ENCODE measurements at regions not wholly inside any gene's neighbourhood (a gene's known extent, or its start where the extent isn't known, plus 50 kb on each side); places are given as distances from the start of the nearest gene placed in this dataset.

GRCh38 chr16:9594047-9594446 lies 502.6 kb downstream of the HAPSTR1 start:
- 49 to 63% methylated on average over 2 of the region's 2 CpGs for WGBS, 2 donors

GRCh38 chr16:9594946-9595345 lies 503.5 kb downstream of the HAPSTR1 start:
- Histone ChIP-seq H3K4me1 (no peaks in the 10 kb centered on the region), H3K9me3 (no peaks in the 10 kb centered on the region), H3K27ac (no peak overlapping the region), H3K36me3 (no peaks in the 10 kb centered on the region), H3K27me3 (no peaks in the 10 kb centered on the region), H3K4me3 (no peak overlapping the region)
- DNase-seq: no peak
- 65 to 71% methylated on average over 2 of the region's 2 CpGs for WGBS, 2 donors
- intact Hi-C loops (cut with DNase I): no loop called here
- no peak for TF ChIP-seq POLR2A (IDR thresholded peaks at IDR 0.05)
- TF ChIP-seq CTCF (IDR thresholded peaks at IDR 0.05): no peak

More at GRCh38 chr16:9594047-9594446, 502.6 kb downstream of the HAPSTR1 start:
- no peaks in the 10 kb centered on the region for H3K4me1 ChIP-seq
- no peaks in the 10 kb centered on the region for H3K9me3 ChIP-seq
- H3K27me3 ChIP-seq: no peaks in the 10 kb centered on the region
- H3K27ac ChIP-seq: no peak overlapping the region
- H3K4me3 ChIP-seq: no peak overlapping the region
- no peak for DNase-seq
- H3K36me3 ChIP-seq: no peaks in the 10 kb centered on the region
- intact Hi-C loops (cut with DNase I): no loop called here
- TF ChIP-seq CTCF (IDR thresholded peaks at IDR 0.05): no peak
- no peak for TF ChIP-seq POLR2A (IDR thresholded peaks at IDR 0.05)

GRCh38 chr16:9595393-9595792 lies 503.9 kb downstream of the HAPSTR1 start:
- intact Hi-C loops (cut with DNase I): no loop called here
- no peaks in the 10 kb centered on the region for H3K9me3 ChIP-seq
- 39 to 48% methylated on average over 3 of the region's 3 CpGs for WGBS, 2 donors

GRCh38 chr16:9596788-9597187 lies 505.3 kb downstream of the HAPSTR1 start:
- Histone ChIP-seq H3K4me3 (no peak overlapping the region), H3K9me3 (no peaks in the 10 kb centered on the region), H3K27ac (no peak overlapping the region), H3K4me1 (no peaks in the 10 kb centered on the region), H3K27me3 (no peaks in the 10 kb centered on the region), H3K36me3 (no peaks in the 10 kb centered on the region)
- intact Hi-C loops (cut with DNase I): no loop called here
- no peak for DNase-seq
- TF ChIP-seq POLR2A (IDR thresholded peaks at IDR 0.05): no peak
- 73 to 89% methylated on average over 2 to 4 of the region's 4 CpGs for WGBS, 2 donors

More at GRCh38 chr16:9595393-9595792, 503.9 kb downstream of the HAPSTR1 start:
- TF ChIP-seq CTCF (IDR thresholded peaks at IDR 0.05) (no peak), POLR2A (IDR thresholded peaks at IDR 0.05) (no peak)
- Histone ChIP-seq H3K36me3 (no peaks in the 10 kb centered on the region), H3K27me3 (no peaks in the 10 kb centered on the region), H3K4me1 (no peaks in the 10 kb centered on the region), H3K27ac (no peak overlapping the region), H3K4me3 (no peak overlapping the region)
- DNase-seq: no peak

GRCh38 chr16:9597967-9598730 lies 506.7 kb downstream of the HAPSTR1 start:
- Histone ChIP-seq H3K4me1 (no peaks in the 10 kb centered on the region), H3K4me3 (no peak overlapping the region), H3K27ac (no peak overlapping the region), H3K27me3 (no peaks in the 10 kb centered on the region), H3K36me3 (no peaks in the 10 kb centered on the region), H3K9me3 (no peaks in the 10 kb centered on the region)
- intact Hi-C loops (cut with DNase I): no loop called here
- WGBS, 2 donors: 52 to 67% methylated on average over 7 of the region's 9 CpGs
- no peak for TF ChIP-seq CTCF (IDR thresholded peaks at IDR 0.05)
- TF ChIP-seq POLR2A (IDR thresholded peaks at IDR 0.05): no peak
- DNase-seq: no peak

GRCh38 chr16:9598731-9599083 lies 507.3 kb downstream of the HAPSTR1 start:
- H3K27me3 ChIP-seq: no peaks in the 10 kb centered on the region
- no peak for DNase-seq
- no peaks in the 10 kb centered on the region for H3K4me1 ChIP-seq
- H3K9me3 ChIP-seq: no peaks in the 10 kb centered on the region
- H3K27ac ChIP-seq: no peak overlapping the region
- no peak overlapping the region for H3K4me3 ChIP-seq
- H3K36me3 ChIP-seq: no peaks in the 10 kb centered on the region
- intact Hi-C loops (cut with DNase I): no loop called here
- TF ChIP-seq POLR2A (IDR thresholded peaks at IDR 0.05) (no peak), CTCF (IDR thresholded peaks at IDR 0.05) (no peak)
- 36 to 45% methylated on average over 3 of the region's 3 CpGs for WGBS, 2 donors
